ENCODE measurements at regions not wholly inside any gene's neighbourhood (a gene's known extent, or its start where the extent isn't known, plus 50 kb on each side); places are given as distances from the start of the nearest gene placed in this dataset.

DNA sequence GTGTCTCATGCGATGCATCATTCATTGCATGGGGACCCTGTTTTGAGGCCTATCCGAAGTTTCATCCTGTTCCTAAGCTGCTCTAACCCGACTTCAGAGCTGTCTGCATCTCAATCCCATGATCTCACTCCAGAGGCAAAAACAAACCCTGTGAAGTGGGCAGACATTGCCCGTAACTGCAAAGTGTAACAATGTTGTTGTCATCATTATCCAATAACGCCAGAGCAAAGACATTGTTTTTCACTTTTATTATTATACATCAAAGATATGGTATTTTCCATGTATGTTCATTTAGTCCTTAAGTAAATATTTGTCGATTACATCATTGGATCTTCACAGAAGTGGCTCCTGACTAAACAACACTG, 246.7 kb downstream of the KLF6 start:
- H3K36me3 ChIP-seq: no peaks in the 10 kb centered on the region
- DNase-seq (no peak), ATAC-seq (no peak)
- H3K27me3 ChIP-seq: no peaks in the 10 kb centered on the region
- H3K4me3 ChIP-seq: no peak overlapping the region
- no peaks in the 10 kb centered on the region for H3K9me3 ChIP-seq
- H3K4me1 ChIP-seq: peaks cover 0 to 5% of the 10 kb centered on the region in 2 donors
- TF ChIP-seq POLR2A (IDR thresholded peaks at IDR 0.05) (no peak), CTCF (IDR thresholded peaks at IDR 0.05 in 4 of 5, conservative IDR thresholded peaks at IDR 0.05 in 1 of 5) (no peak)
- no peak overlapping the region for H3K27ac ChIP-seq
- in situ Hi-C loops (cut with MboI; ENCODE audit: low sequenced_read_pairs in 4 of 4): no loop called here
- intact Hi-C loops (cut with DNase I; ENCODE audit: low total_unique reads): no loop called here

- ATAC-seq (no peak), DNase-seq (no peak)
- no peaks in the 10 kb centered on the region for H3K9me3 ChIP-seq
- in situ Hi-C loops (cut with MboI; ENCODE audit: low sequenced_read_pairs in 4 of 4) (no loop called here), intact Hi-C loops (cut with DNase I; ENCODE audit: low total_unique reads) (no loop called here)
- H3K27ac ChIP-seq: no peak overlapping the region
- H3K4me3 ChIP-seq: no peak overlapping the region
- H3K36me3 ChIP-seq: no peaks in the 10 kb centered on the region
- TF ChIP-seq POLR2A (IDR thresholded peaks at IDR 0.05): no peak
- no peak for TF ChIP-seq CTCF (IDR thresholded peaks at IDR 0.05 in 4 of 5, conservative IDR thresholded peaks at IDR 0.05 in 1 of 5)
- peaks cover 0 to 5% of the 10 kb centered on the region in 2 donors for H3K4me1 ChIP-seq
- H3K27me3 ChIP-seq: no peaks in the 10 kb centered on the region
Observed at GRCh38 chr10:3537518-3537917, 247.5 kb downstream of the KLF6 start.

- in situ Hi-C loops (cut with MboI; ENCODE audit: low sequenced_read_pairs in 4 of 4): no loop called here
Observed at GRCh38 chr10:3535001-3535400, 250.0 kb downstream of the KLF6 start.

GRCh38 chr10:3534433-3534832, 250.6 kb downstream of the KLF6 start:
- Histone ChIP-seq H3K9me3 (no peaks in the 10 kb centered on the region), H3K27ac (no peak overlapping the region), H3K4me3 (no peak overlapping the region), H3K4me1 (peaks cover 0 to 8% of the 10 kb centered on the region in 2 donors), H3K36me3 (no peaks in the 10 kb centered on the region), H3K27me3 (no peaks in the 10 kb centered on the region)
- intact Hi-C loops (cut with DNase I; ENCODE audit: low total_unique reads) (no loop called here), in situ Hi-C loops (cut with MboI; ENCODE audit: low sequenced_read_pairs in 4 of 4) (no loop called here)
- no peak for DNase-seq
- no peak for TF ChIP-seq POLR2A (IDR thresholded peaks at IDR 0.05)
- TF ChIP-seq CTCF (IDR thresholded peaks at IDR 0.05 in 4 of 5, conservative IDR thresholded peaks at IDR 0.05 in 1 of 5): no peak
- ATAC-seq: no peak

More at GRCh38 chr10:3535001-3535400, 250.0 kb downstream of the KLF6 start:
- Histone ChIP-seq H3K9me3 (no peaks in the 10 kb centered on the region), H3K36me3 (no peaks in the 10 kb centered on the region), H3K4me3 (no peak overlapping the region), H3K27ac (no peak overlapping the region), H3K27me3 (no peaks in the 10 kb centered on the region), H3K4me1 (peaks cover 0 to 5% of the 10 kb centered on the region in 2 donors)
- DNase-seq: no peak
- ATAC-seq: no peak
- TF ChIP-seq CTCF (IDR thresholded peaks at IDR 0.05 in 4 of 5, conservative IDR thresholded peaks at IDR 0.05 in 1 of 5) (no peak), POLR2A (IDR thresholded peaks at IDR 0.05) (no peak)
- intact Hi-C loops (cut with DNase I; ENCODE audit: low total_unique reads): no loop called here

- no peak for ATAC-seq
Observed at GRCh38 chr10:3533296-3533695, 251.7 kb downstream of the KLF6 start.

More at GRCh38 chr10:3533296-3533695, 251.7 kb downstream of the KLF6 start:
- Histone ChIP-seq H3K4me1 (peaks cover 0 to 5% of the 10 kb centered on the region in 2 donors), H3K27me3 (no peaks in the 10 kb centered on the region), H3K27ac (no peak overlapping the region), H3K36me3 (no peaks in the 10 kb centered on the region), H3K9me3 (no peaks in the 10 kb centered on the region), H3K4me3 (no peak overlapping the region)
- intact Hi-C loops (cut with DNase I; ENCODE audit: low total_unique reads): no loop called here
- in situ Hi-C loops (cut with MboI; ENCODE audit: low sequenced_read_pairs in 4 of 4): no loop called here
- TF ChIP-seq CTCF (IDR thresholded peaks at IDR 0.05 in 4 of 5, conservative IDR thresholded peaks at IDR 0.05 in 1 of 5) (no peak), POLR2A (IDR thresholded peaks at IDR 0.05) (no peak)
- DNase-seq: no peak

Measured in gastrocnemius medialis (tissue), 4 donors.